A549 (cell line): ENCODE measurements at regions not wholly inside any gene's neighbourhood (a gene's known extent, or its start where the extent isn't known, plus 50 kb on each side); places are given as distances from the start of the nearest gene placed in this dataset.

Experiments
- ATAC-seq, 2 experiments: fragments of 200-7000 bp in 1 of 2; fragments of >200 bp in 1 of 2; cut with Nextera tagmentation in 1 of 2; cut with Tn5 transposase in 1 of 2; 3 replicates each; pipeline versions ENCODE4 v1.8.0 to v1.9.1; 2018 to 2020; ENCODE audit warnings: mild to moderate bottlenecking in 1 of 2, moderate library complexity in 1 of 2
- CTCF ChIA-PET: fragments of 300-600 bp; sonication (Branson Sonifier 250); formaldehyde crosslinking; extraction: SDS; loops from one replicate; lab custom pipeline; 2021; ENCODE audit warnings: antibody characterized with exemption, inconsistent platforms; lab: Yijun Ruan, JAX
- POLR2A ChIA-PET: fragments of 350-600 bp; formaldehyde crosslinking; extraction: SDS; loops from one replicate; lab custom pipeline; 2021; ENCODE audit warnings: antibody characterized with exemption, inconsistent platforms; lab: Yijun Ruan, JAX
- DNase-seq, 2 experiments: peaks; one replicate each; pipeline versions ENCODE4 v3.0.0 to v3.0.0-alpha.2; 2011 to 2016; ENCODE audit warnings: low read depth in 1 of 2, low spot score in 1 of 2
- FAIRE-seq: peaks from 2 replicates; lab custom pipeline; 2011; peaks lifted over from hg19 to GRCh38; lab: Jason Lieb, UNC
- H3K27ac ChIP-seq, 2 experiments: fragments of >200 bp; sonication (Bioruptor Twin); formaldehyde crosslinking; 3 replicates each; pipeline ENCODE4 v1.5.1; 2016 to 2017
- H3K4me1 ChIP-seq: fragments of >200 bp; sonication (Bioruptor Twin); formaldehyde crosslinking; 3 replicates; pipeline ENCODE4 v1.6.1; 2016
- H3K4me2 ChIP-seq: fragments of >200 bp; sonication (Bioruptor Twin); formaldehyde crosslinking; 3 replicates; pipeline ENCODE4 v1.6.1; 2016
- H3K4me3 ChIP-seq: fragments of >200 bp; sonication (Bioruptor Twin); formaldehyde crosslinking; 3 replicates; pipeline ENCODE4 v1.5.1; 2016
- H3K9me3 ChIP-seq: fragments of >200 bp; sonication (Bioruptor Twin); formaldehyde crosslinking; 3 replicates; pipeline ENCODE4 v1.6.1; 2016
- CBX8 ChIP-seq: fragments of 200-600 bp; sonication (generic); IDR thresholded peaks from 2 replicates; pipeline ENCODE4 v1.6.1; 2016
- CHD2 ChIP-seq: fragments of 150-350 bp; IDR thresholded peaks from 2 replicates; pipeline ENCODE4 v1.6.1; 2014; ENCODE audit warnings: low read length; ENCODE audit not compliant: partially characterized antibody
- CHD4 ChIP-seq: fragments of 200-600 bp; sonication (generic); IDR thresholded peaks from 2 replicates; pipeline ENCODE4 v1.6.1; 2016; ENCODE audit warnings: antibody characterized with exemption, mild to moderate bottlenecking, borderline replicate concordance
- EP300 ChIP-seq, 2 experiments: fragments of >200 bp; sonication (Bioruptor Twin); formaldehyde crosslinking; IDR thresholded peaks; 2 replicates in 1 of 2; 3 replicates in 1 of 2; pipeline ENCODE4 v1.6.1; 2016 to 2017
- FOSB ChIP-seq: fragments of 250-450 bp; sonication (Bioruptor Pico); IDR thresholded peaks from 2 replicates; pipeline ENCODE4 v1.5.0; 2020; ENCODE audit warnings: mild to moderate bottlenecking, moderate library complexity
- FOSL2 ChIP-seq, 2 experiments: fragments of 450-650 bp in 1 of 2; fragments of >200 bp in 1 of 2; sonication (Bioruptor Twin) in 1 of 2; formaldehyde crosslinking; IDR thresholded peaks; 2 replicates each; pipeline versions ENCODE4 v1.5.0 to v1.6.1; 2016 to 2020; ENCODE audit warnings: mild to moderate bottlenecking in 1 of 2, moderate library complexity in 1 of 2
- FOXS1 ChIP-seq: fragments of 250-450 bp; sonication (Bioruptor Pico); IDR thresholded peaks from 2 replicates; pipeline ENCODE4 v1.5.0; 2020; ENCODE audit warnings: mild to moderate bottlenecking, moderate library complexity
- GATA3 ChIP-seq: IDR thresholded peaks from 2 replicates; pipeline ENCODE4 v1.6.1; 2012; ENCODE audit warnings: borderline replicate concordance
- HEYL ChIP-seq: fragments of 250-450 bp; sonication (Bioruptor Pico); IDR thresholded peaks from 2 replicates; pipeline ENCODE4 v1.8.0; 2021; ENCODE audit warnings: mild to moderate bottlenecking, moderate library complexity
- HOXB13 ChIP-seq: fragments of 250-450 bp; sonication (Bioruptor Pico); IDR thresholded peaks from 2 replicates; pipeline ENCODE4 v1.5.0; 2020; ENCODE audit warnings: low read depth, mild to moderate bottlenecking, moderate library complexity
- HOXB5 ChIP-seq: fragments of 250-450 bp; sonication (Bioruptor Pico); IDR thresholded peaks from 2 replicates; pipeline ENCODE4 v1.5.0; 2020; ENCODE audit warnings: mild to moderate bottlenecking, moderate library complexity
- JUN ChIP-seq, 2 experiments: fragments of >200 bp; sonication (Bioruptor Twin); formaldehyde crosslinking; IDR thresholded peaks; 2 replicates in 1 of 2; 3 replicates in 1 of 2; pipeline ENCODE4 v1.6.1; 2016 to 2017
- KDM1A ChIP-seq: fragments of 200-600 bp; sonication (generic); IDR thresholded peaks from 2 replicates; pipeline ENCODE4 v1.6.1; 2016; ENCODE audit warnings: low read depth, mild to moderate bottlenecking
- MAFK ChIP-seq: fragments of 450-650 bp; IDR thresholded peaks from 2 replicates; pipeline ENCODE4 v1.6.1; 2014; ENCODE audit not compliant: partially characterized antibody
- NPAS2 ChIP-seq: fragments of 250-450 bp; sonication (Bioruptor Pico); IDR thresholded peaks from 2 replicates; pipeline ENCODE4 v1.8.0; 2022; ENCODE audit warnings: mild to moderate bottlenecking, moderate library complexity, borderline replicate concordance
- PHF8 ChIP-seq: fragments of 200-600 bp; sonication (generic); IDR thresholded peaks from 2 replicates; pipeline ENCODE4 v1.6.1; 2016; ENCODE audit warnings: low read depth, mild to moderate bottlenecking, antibody characterized with exemption, moderate library complexity, borderline replicate concordance
- POLR2A ChIP-seq: IDR thresholded peaks from 2 replicates; pipeline ENCODE4 v1.6.1; 2012; ENCODE audit warnings: mild to moderate bottlenecking, low read length
- POLR2AphosphoS2 ChIP-seq: conservative IDR thresholded peaks from 2 replicates; pipeline ENCODE4 v1.6.1; 2012; ENCODE audit warnings: low read length, improper control_type of control experiment, inconsistent platforms
- RAD21 ChIP-seq, 2 experiments: fragments of >200 bp in 1 of 2; sonication (Bioruptor Twin) in 1 of 2; formaldehyde crosslinking in 1 of 2; IDR thresholded peaks in 1 of 2; conservative IDR thresholded peaks in 1 of 2; 2 replicates in 1 of 2; 3 replicates in 1 of 2; pipeline ENCODE4 v1.6.1; 2012 to 2018; ENCODE audit warnings: inconsistent platforms in 1 of 2
- RARB ChIP-seq: fragments of 250-450 bp; sonication (Bioruptor Pico); IDR thresholded peaks from 2 replicates; pipeline ENCODE4 v1.8.0; 2021; ENCODE audit warnings: mild to moderate bottlenecking, moderate library complexity
- RCOR1 ChIP-seq: fragments of 150-350 bp; IDR thresholded peaks from 2 replicates; pipeline ENCODE4 v1.6.1; 2014; ENCODE audit warnings: antibody characterized with exemption, low read length, low read depth
- RNF2 ChIP-seq: fragments of 200-600 bp; sonication (generic); IDR thresholded peaks from 2 replicates; pipeline ENCODE4 v1.6.1; 2016; ENCODE audit warnings: low read depth, mild to moderate bottlenecking, antibody characterized with exemption, moderate library complexity, borderline replicate concordance
- SREBF2 ChIP-seq: fragments of 450-650 bp; IDR thresholded peaks from 2 replicates; pipeline ENCODE4 v1.6.1; 2014; ENCODE audit warnings: mild to moderate bottlenecking, moderate library complexity
- TFCP2L1 ChIP-seq: fragments of 250-450 bp; sonication (Bioruptor Pico); IDR thresholded peaks from 2 replicates; pipeline ENCODE4 v1.5.0; 2021; ENCODE audit warnings: mild to moderate bottlenecking
- TP53 ChIP-seq: fragments of 250-450 bp; sonication (Bioruptor Pico); IDR thresholded peaks from 2 replicates; pipeline ENCODE4 v1.5.0; 2021; ENCODE audit warnings: mild to moderate bottlenecking, moderate library complexity
- ZC3H11A ChIP-seq: fragments of 450-650 bp; IDR thresholded peaks from 2 replicates; pipeline ENCODE4 v1.6.1; 2014; ENCODE audit warnings: antibody characterized with exemption, mild to moderate bottlenecking
- ZNF302 ChIP-seq: fragments of 250-450 bp; sonication (Bioruptor Pico); IDR thresholded peaks from 2 replicates; pipeline ENCODE4 v1.9.0; 2021; ENCODE audit warnings: inconsistent platforms, mild to moderate bottlenecking, moderate library complexity
- WGBS: methylation state at CpG from one replicate; pipeline ENCODE4 v1.1.6; 2017; ENCODE audit errors: missing lambda C conversion rate; 5-methylcytosine and 5-hydroxymethylcytosine counted together
- TF ChIP-seq, protein P1 (sequence below): fragments of >200 bp; sonication (Bioruptor Twin); formaldehyde crosslinking; IDR thresholded peaks from 3 replicates; pipeline ENCODE4 v1.5.1; 2016
- TF ChIP-seq, protein P2 (sequence below): IDR thresholded peaks from 2 replicates; pipeline ENCODE4 v1.6.1; 2012
- TF ChIP-seq, protein P3 (sequence below): fragments of >200 bp; sonication (Bioruptor Twin); formaldehyde crosslinking; IDR thresholded peaks from 3 replicates; pipeline ENCODE4 v1.6.1; 2016
- TF ChIP-seq, protein P4 (sequence below): IDR thresholded peaks from 2 replicates; pipeline ENCODE4 v1.6.1; 2012

DNA sequence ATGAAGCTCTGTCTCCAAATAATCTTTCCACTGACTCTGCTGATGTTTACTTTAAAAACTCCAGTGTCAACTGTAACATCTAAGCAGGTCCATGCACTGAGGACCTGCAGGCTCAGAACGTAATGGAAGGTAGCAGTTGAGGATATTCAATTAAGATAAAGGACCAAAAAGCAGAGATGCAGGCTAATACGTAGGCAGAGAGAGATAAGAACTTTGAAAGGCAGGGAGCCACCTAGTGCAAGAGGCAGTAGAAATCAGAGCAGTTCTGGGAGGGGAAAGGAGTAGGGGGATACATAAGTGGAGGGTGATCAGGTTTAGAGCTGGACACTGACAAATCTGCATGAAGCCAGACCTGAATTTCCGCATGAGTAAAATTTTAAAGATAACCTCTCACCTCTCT is 114.5 kb upstream of the POM121L12 start:
- Histone ChIP-seq H3K4me2 (no peak overlapping the region), H3K4me3 (no peak overlapping the region)
- POLR2A ChIA-PET, result no interaction called here
- no peak for TF ChIP-seq FOSL2 (IDR thresholded peaks at IDR 0.05)
- TF ChIP-seq FOSL2 (CRISPR knock-in tag; IDR thresholded peaks at IDR 0.05), result no peak
- TF ChIP-seq POLR2A, result no peak
- no peak for TF ChIP-seq JUN (IDR thresholded peaks at IDR 0.05)
- no peak for TF ChIP-seq TP53 (CRISPR knock-in tag)
- no peak for TF ChIP-seq RARB (CRISPR knock-in tag)
- no peak for TF ChIP-seq ZNF302 (CRISPR knock-in tag)
- TF ChIP-seq FOXS1 (CRISPR knock-in tag), result no peak
- TF ChIP-seq RAD21 (conservative IDR thresholded peaks at IDR 0.05 in 1 of 2, IDR thresholded peaks at IDR 0.05 in 1 of 2), result no peak
- no peak for TF ChIP-seq KDM1A
- no peak for TF ChIP-seq FOSB
- TF ChIP-seq, protein P1, sequence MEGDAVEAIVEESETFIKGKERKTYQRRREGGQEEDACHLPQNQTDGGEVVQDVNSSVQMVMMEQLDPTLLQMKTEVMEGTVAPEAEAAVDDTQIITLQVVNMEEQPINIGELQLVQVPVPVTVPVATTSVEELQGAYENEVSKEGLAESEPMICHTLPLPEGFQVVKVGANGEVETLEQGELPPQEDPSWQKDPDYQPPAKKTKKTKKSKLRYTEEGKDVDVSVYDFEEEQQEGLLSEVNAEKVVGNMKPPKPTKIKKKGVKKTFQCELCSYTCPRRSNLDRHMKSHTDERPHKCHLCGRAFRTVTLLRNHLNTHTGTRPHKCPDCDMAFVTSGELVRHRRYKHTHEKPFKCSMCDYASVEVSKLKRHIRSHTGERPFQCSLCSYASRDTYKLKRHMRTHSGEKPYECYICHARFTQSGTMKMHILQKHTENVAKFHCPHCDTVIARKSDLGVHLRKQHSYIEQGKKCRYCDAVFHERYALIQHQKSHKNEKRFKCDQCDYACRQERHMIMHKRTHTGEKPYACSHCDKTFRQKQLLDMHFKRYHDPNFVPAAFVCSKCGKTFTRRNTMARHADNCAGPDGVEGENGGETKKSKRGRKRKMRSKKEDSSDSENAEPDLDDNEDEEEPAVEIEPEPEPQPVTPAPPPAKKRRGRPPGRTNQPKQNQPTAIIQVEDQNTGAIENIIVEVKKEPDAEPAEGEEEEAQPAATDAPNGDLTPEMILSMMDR, result no peak
- no peak for TF ChIP-seq CHD2
- TF ChIP-seq PHF8, result no peak
- TF ChIP-seq, protein P2, sequence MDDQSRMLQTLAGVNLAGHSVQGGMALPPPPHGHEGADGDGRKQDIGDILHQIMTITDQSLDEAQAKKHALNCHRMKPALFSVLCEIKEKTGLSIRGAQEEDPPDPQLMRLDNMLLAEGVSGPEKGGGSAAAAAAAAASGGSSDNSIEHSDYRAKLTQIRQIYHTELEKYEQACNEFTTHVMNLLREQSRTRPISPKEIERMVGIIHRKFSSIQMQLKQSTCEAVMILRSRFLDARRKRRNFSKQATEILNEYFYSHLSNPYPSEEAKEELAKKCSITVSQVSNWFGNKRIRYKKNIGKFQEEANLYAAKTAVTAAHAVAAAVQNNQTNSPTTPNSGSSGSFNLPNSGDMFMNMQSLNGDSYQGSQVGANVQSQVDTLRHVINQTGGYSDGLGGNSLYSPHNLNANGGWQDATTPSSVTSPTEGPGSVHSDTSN, result no peak
- no peak for TF ChIP-seq ZC3H11A
- TF ChIP-seq GATA3, result no peak
- TF ChIP-seq POLR2AphosphoS2, result no peak
- TF ChIP-seq NPAS2 (CRISPR knock-in tag), result no peak
- TF ChIP-seq, all 56 proteins: peak for 0
- H3K4me1 ChIP-seq, result no peaks in the 10 kb centered on the region
- ATAC-seq (no peak), FAIRE-seq (no peak), DNase-seq (no peak)
- WGBS, result 21% methylated on average over 3 of the region's 3 CpGs
- CTCF ChIA-PET, result no interaction called here
- no peak overlapping the region for H3K27ac ChIP-seq
- H3K9me3 ChIP-seq, result no peaks in the 10 kb centered on the region; the same call in 2 of the 3 replicates

DNA sequence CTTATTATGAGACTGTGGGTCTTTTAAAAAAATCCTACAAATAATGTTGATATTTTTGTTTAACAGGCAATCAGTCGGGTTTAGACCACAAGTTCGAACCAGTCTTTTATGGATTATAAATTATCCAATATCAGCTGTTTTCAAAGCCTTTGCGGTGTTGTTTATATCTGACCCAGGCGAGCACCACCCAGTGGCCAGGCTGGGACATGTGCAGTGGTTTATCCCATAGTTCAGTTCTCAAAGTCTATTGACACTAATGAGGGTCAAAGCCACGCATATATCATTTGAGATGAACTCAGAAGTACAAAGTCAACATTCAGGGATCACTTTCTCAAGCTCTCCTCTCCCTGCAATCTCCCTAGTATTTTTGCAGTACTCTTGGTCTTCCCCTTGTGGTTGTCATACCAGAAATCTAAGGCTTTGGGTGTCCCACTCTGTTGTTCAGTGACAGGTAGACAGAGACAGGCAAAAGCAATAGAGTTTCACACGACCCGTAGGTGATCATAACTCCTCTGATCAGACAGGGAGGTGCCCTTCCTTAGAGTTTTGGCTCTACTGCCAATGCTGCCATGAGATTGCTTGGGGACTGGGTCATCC is 117.4 kb upstream of the POM121L12 start:
- FAIRE-seq (no peak), DNase-seq (peak in 1 of 2 experiments; percentile 7), ATAC-seq (no peak)
- TF ChIP-seq POLR2A (no peak), KDM1A (no peak), CBX8 (no peak), HOXB5 (CRISPR knock-in tag) (no peak), EP300 (IDR thresholded peaks at IDR 0.05) (no peak), CHD4 (no peak), RCOR1 (no peak), RNF2 (no peak), ZC3H11A (no peak), SREBF2 (no peak), MAFK (no peak), HOXB13 (no peak), NPAS2 (CRISPR knock-in tag) (no peak), FOSL2 (IDR thresholded peaks at IDR 0.05) (no peak), FOSL2 (CRISPR knock-in tag; IDR thresholded peaks at IDR 0.05) (no peak), HEYL (CRISPR knock-in tag) (no peak), TFCP2L1 (CRISPR knock-in tag) (no peak)
- TF ChIP-seq, protein P3, sequence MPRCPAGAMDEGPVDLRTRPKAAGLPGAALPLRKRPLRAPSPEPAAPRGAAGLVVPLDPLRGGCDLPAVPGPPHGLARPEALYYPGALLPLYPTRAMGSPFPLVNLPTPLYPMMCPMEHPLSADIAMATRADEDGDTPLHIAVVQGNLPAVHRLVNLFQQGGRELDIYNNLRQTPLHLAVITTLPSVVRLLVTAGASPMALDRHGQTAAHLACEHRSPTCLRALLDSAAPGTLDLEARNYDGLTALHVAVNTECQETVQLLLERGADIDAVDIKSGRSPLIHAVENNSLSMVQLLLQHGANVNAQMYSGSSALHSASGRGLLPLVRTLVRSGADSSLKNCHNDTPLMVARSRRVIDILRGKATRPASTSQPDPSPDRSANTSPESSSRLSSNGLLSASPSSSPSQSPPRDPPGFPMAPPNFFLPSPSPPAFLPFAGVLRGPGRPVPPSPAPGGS, result no peak
- TF ChIP-seq, protein P4, sequence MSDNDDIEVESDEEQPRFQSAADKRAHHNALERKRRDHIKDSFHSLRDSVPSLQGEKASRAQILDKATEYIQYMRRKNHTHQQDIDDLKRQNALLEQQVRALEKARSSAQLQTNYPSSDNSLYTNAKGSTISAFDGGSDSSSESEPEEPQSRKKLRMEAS, result no peak
- H3K27ac ChIP-seq, result no peak overlapping the region
- CTCF ChIA-PET, result no interaction called here
- 5% methylated on average over 7 of the region's 7 CpGs for WGBS
- POLR2A ChIA-PET, result no interaction called here
- H3K4me3 ChIP-seq, result no peak overlapping the region
- H3K4me1 ChIP-seq, result no peaks in the 10 kb centered on the region
- H3K9me3 ChIP-seq, result no peaks in the 10 kb centered on the region
- no peak overlapping the region for H3K4me2 ChIP-seq
